Neural cell (in vitro differentiated cells): ENCODE measurements at regions not wholly inside any gene's neighbourhood (a gene's known extent, or its start where the extent isn't known, plus 50 kb on each side); places are given as distances from the start of the nearest gene placed in this dataset.

Experiments used
- CTCF ChIP-seq: fragments of 450-650 bp; IDR thresholded peaks from 2 replicates; pipeline ENCODE4 v1.5.1; 2014; ENCODE audit warnings: antibody characterized with exemption, mild to moderate bottlenecking, moderate library complexity; ENCODE audit not compliant: poor library complexity, severe bottlenecking
- EZH2 ChIP-seq: fragments of 200-600, 300-800 bp; shearing (Covaris generic), sonication (generic); IDR thresholded peaks from 2 replicates; pipeline ENCODE4 v1.6.1; 2014; ENCODE audit warnings: antibody characterized with exemption, low read length, borderline replicate concordance, mild to moderate bottlenecking; ENCODE audit not compliant: insufficient read depth, poor library complexity, severe bottlenecking
- REST ChIP-seq: IDR thresholded peaks from 2 replicates; pipeline ENCODE4 v1.6.1; 2012; ENCODE audit warnings: borderline replicate concordance
- TAF1 ChIP-seq: IDR thresholded peaks from 2 replicates; pipeline ENCODE4 v1.6.1; 2012; ENCODE audit warnings: low read depth

- TF ChIP-seq EZH2 (no peak), TAF1 (no peak), REST (no peak), CTCF (no peak)
Observed at GRCh38 chr4:138573246-138573645, 331.1 kb upstream of the SLC7A11 start.
